GM21526 (cell line): ENCODE measurements at regions not wholly inside any gene's neighbourhood (a gene's known extent, or its start where the extent isn't known, plus 50 kb on each side); places are given as distances from the start of the nearest gene placed in this dataset.
"Not testable (repeated sequence)": the region's sequence is repeated elsewhere in the genome, so short reads cannot be mapped to it uniquely, and the experiment has no call there.

Experiments
- ATAC-seq: cut with Tn5 transposase; IDR thresholded peaks from one replicate; pipeline ENCODE4 v1.9.1; 2021; ENCODE audit warnings: moderate library complexity; ENCODE audit not compliant: unreplicated experiment, low FRiP score

DNA sequence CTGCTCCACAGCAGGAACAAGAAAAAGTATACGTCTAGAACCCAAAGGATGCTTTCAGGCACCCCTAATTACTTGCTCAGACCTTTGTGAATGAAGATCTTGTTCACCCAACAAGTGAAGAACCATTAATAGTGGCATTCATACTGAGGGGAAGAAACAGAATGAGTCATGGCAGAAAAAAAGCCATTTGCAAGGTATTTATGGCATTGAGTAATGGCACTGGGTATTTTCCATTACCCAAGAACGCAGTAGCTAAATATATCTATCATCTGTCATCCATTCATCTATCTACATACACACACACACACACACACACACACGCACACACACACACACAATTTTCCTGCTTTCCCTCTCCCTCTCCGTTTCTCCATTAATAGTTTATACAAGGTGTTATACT is 56.4 kb upstream of the XIRP2 start:
- ATAC-seq = no peak

- no peak for ATAC-seq
These were observed 62.4 kb upstream of the XIRP2 start for GRCh38 chr2:166825914-166826313.

- ATAC-seq = no peak
These were observed 73.9 kb upstream of the XIRP2 start for GRCh38 chr2:166814335-166814734.

GRCh38 chr2:166812166-166812891 is 76.0 kb upstream of the XIRP2 start:
- ATAC-seq = no peak

DNA sequence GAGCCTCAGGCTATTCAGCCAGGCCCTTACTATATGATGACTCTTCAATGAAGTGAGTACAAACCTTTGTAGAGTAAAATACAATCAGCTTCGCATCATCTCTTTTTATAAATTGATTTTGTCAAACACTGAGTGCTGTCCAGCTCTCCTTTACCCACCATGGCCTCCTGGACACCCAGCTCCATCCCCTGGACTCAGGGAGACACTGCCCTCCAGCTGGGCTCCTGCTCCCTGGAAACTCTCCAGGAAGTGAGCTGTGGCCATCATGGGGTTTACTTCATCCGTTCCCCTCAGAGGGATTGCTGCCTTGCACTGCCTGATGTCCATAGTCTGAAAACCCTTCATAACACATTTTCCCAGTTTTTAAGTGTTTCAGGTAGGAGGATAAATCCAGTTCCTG is 82.5 kb upstream of the XIRP2 start:
- no peak for ATAC-seq

DNA sequence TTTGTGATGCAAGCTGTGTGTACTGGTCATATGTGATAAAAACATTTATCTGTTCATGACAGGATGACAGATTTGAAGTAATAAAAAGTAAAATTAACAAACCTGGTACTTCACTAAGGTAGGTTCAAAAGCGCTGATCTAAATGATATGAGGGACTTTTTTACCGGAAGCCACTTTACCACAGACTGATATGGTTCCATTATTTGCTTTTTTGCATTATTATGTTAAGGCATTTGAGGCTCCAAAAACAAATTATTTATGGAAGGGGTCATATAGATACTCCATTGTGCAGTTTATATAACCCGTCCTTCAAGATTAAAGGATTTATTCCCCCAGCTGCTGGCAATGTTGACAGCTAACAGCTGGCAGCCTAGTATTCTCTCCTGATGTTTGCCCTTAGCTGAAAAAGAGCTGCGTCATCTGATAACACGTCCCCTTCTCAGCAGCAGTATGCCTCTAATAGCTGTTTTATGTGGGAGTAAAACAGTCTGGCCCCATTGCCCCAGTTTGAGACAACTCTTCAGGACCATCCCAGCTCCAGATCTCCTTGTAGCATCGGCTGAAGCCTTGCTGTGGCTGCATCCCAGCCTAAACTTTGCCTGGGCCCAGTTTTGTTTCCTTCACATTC is 84.8 kb upstream of the XIRP2 start:
- ATAC-seq = no peak

GRCh38 chr2:166802475-166802874 is 85.8 kb upstream of the XIRP2 start:
- ATAC-seq = no peak

DNA sequence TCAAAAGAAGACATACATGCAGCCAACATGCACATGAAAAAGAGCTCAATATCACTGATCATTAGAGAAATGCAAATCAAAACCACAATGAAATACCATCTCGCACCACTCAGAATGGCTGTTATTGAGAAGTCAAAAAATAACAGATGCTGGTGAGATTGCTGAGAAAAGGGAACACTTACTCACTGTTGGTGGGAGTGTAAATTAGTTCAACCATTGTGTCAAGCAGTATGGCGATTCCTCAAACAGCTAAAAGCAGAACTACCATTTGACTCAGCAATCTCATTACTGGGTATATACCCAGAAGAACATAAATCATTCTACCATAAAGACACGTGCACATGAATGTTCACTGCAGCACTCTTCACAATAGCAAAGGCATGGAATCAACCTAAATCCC is 95.5 kb upstream of the XIRP2 start:
- ATAC-seq = no peak

GRCh38 chr2:166786707-166787106 is 101.6 kb upstream of the XIRP2 start:
- ATAC-seq = no peak

DNA sequence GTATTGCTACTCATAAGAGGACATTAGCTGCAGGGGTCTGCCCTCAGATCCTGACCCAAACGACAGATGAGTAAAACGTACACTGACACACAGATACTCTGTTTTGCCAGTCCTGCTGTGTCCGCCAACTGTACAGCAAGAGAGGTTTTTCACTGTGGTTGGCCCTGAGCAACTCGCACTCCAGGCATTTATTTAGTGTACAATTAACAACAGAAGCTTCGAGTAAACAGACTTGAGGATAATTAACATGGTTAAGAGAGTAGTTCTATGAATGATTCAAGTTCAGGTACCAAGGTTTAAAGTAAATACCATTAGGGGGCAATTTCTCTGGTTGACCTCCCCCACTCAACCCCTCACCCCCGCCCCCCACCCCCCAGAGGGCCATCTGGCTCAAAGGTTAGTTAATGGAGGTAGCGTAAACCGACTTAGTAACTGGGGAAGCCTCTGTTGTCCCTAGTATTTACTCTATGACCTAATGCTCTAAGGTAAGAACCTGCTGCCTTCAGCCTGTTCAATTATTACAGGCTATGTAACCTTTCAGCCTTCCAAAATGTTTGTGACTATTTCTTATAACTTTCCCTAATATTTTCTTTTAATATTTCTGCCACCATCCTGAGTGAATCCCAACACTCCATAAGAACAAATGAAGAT is 103.9 kb upstream of the XIRP2 start:
- no peak for ATAC-seq

DNA sequence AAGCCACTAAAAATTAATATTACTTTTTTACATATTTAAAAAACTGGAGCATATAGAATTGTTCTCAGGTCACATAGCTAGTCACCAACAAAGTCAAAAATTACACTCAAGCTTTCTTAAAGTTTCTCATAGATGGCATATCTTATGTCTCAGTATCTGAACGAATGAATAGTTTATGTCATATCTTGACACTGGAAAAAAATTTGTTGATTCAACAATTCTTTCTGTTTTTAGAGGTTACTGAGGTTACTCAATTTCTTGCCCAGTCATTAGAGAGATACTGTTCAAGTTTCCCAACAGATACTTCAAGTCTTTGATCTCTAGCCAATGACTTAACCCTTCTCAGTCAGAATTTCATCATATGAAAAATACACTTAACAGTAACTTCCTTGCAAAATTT is 113.1 kb upstream of the XIRP2 start:
- no peak for ATAC-seq

DNA sequence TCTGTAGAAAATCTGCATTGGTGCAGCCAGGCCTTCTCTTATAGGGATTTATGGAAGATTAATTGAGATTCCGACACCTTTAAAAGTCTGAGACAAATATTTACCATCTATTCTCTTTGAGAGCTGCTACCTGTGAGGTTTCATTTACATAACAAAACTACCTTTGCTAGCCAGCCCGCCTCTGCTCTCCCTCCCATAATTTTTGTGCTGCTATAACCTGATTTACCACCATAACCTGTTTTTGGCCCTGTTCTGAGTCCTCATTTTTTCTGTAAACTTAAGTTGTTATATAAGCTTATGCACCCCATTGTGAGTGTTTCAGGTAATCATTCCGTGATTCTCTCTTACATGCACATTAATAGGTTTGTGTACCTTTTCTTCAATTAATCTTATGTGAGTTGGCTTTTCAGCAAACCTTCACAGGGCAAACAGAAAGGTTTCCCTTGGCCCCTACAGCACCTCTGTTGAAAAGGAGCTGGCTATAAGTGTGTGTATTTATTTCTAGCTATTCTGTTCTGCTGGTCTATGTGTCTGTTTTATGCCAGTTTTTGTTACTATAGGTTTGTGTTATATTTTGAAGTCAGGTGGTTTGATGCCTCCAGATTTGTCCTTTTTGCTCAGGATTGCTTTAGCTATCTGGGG is 114.9 kb upstream of the XIRP2 start:
- no peak for ATAC-seq

DNA sequence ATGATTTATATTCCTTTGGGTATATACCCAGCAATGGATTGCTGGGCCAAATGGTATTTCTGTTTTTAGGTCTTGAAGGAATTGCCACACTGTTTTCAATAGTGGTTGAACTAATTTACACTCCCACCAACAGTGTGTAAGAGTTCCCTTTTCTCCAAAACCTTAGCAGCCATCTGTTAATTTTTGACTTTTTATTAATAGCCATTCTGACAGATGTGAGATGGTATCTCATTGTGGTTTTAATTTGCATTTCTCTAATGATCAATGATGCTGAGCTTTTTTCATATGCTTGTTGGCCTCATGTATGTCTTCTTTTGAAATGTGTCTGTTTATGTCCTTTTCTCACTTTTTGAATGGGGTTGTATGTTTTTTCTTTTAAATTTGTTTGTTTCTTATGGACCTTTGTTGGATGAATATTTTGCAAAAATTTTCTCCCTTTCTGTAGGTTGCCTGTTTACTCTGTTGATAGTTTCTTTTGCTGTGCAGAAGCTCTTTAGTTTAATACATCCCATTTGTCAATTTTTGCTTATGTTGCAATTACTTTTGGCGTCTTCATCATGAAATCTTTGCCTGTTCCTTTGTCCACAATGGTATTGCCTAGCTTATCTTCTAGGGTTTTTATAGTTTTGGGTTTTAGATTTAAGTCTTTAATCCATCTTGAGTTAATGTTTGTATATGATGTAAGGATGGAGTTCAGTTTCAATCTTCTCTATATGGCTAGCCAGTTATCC is 119.7 kb upstream of the XIRP2 start:
- no peak for ATAC-seq

DNA sequence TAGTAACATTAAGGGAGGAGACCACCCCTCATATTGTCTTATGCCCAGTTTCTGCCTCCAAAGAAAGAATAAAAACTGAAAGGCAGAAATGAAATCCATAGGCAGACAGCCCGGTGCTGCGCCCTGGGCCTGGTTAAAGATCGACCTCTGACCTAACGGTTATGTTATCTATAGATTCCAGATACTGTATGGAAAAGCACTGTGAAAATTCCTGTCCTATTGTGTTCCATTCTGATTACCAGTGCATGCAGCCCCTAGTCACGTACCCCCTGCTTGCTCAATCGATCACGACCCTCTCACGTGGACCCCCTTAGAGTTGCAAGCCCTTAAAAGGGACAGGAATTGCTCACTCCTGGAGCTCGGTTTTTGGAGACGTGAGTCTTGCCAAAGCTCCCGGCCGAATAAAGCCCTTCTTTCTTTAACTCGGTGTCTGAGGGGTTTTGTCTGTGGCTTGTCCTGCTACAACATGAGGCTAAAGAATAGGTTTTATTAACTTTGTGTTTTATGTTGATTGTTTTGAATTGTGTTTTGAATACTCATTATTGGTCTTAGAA is 121.4 kb upstream of the XIRP2 start:
- ATAC-seq = not testable (repeated sequence)

GRCh38 chr2:166766220-166766619 is 122.1 kb upstream of the XIRP2 start:
- no peak for ATAC-seq

- no peak for ATAC-seq
These were observed 123.1 kb upstream of the XIRP2 start for GRCh38 chr2:166765141-166765540.

DNA sequence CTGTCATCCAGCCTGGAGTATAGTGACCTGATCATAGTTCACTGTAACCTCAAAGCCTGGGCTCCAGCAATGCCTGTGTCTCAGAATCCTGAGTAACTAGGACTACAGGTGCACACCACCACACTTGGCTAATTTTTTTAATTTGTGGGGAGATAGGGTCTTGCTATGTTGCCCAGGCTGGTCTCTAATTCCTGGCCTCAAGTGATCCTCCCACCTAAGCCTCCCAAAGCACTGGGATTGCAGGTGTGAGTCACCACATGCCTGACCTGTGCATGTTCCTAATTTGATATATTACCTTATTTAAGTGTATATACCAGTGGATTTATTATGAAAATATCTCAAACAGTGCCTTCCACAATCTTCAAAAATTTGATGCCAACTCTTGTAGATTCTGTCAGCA is 123.6 kb upstream of the XIRP2 start:
- ATAC-seq = no peak

DNA sequence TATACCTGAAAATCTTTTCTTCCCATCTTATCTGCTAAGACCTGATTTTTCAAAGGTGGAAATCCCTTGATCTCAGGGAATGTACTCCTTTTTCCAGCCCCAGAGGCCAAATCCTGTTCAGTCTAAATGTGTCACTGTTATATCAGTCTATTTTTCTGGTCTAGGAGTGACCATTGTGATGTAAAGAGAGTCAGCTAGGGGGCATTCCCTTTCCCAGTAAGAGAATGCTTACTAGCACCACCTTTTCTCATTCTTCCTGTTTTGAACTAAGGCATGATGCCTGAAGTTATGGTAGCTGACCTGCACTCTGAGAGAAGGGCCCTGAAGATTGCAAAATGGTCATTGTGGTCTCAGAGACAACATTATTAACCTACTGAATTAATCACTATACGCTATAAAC is 124.1 kb upstream of the XIRP2 start:
- no peak for ATAC-seq

GRCh38 chr2:166762746-166763145 is 125.5 kb upstream of the XIRP2 start:
- no peak for ATAC-seq

- no peak for ATAC-seq
These were observed 129.3 kb upstream of the XIRP2 start for GRCh38 chr2:166758956-166759355.

GRCh38 chr2:166750624-166751023 is 137.7 kb upstream of the XIRP2 start:
- ATAC-seq = no peak
